ENCODE measurements at regions not wholly inside any gene's neighbourhood (a gene's known extent, or its start where the extent isn't known, plus 50 kb on each side); places are given as distances from the start of the nearest gene placed in this dataset.

- DNase-seq (ENCODE audit: low read depth in 1 of 2, low spot score in 1 of 2), result no peak
- Histone ChIP-seq H3K4me3 (no peak overlapping the region), H3K9me3 (no peaks in the 10 kb centered on the region), H3K4me2 (no peak overlapping the region), H3K4me1 (no peaks in the 10 kb centered on the region), H3K27ac (no peak overlapping the region)
- WGBS (ENCODE audit: missing lambda C conversion rate), result 32% methylated on average over 3 of the region's 3 CpGs
- ATAC-seq, result no peak
- POLR2A ChIA-PET, result no interaction called here
- no peak for FAIRE-seq
- CTCF ChIA-PET, result no interaction called here
- TF ChIP-seq CBX8 (IDR thresholded peaks at IDR 0.05) (no peak), MAX (IDR thresholded peaks at IDR 0.05) (no peak), CTCF (IDR thresholded peaks at IDR 0.05) (no peak), PHF8 (IDR thresholded peaks at IDR 0.05; ENCODE audit: borderline replicate concordance, low read depth) (no peak), USF2 (IDR thresholded peaks at IDR 0.05) (no peak), RARB (CRISPR knock-in tag; IDR thresholded peaks at IDR 0.05) (no peak), HOXA7 (CRISPR knock-in tag; IDR thresholded peaks at IDR 0.05) (no peak), HDAC2 (IDR thresholded peaks at IDR 0.05) (no peak), JUN (IDR thresholded peaks at IDR 0.05) (no peak)
Measured at GRCh38 chr4:129645461-129645860, 549.5 kb downstream of the C4orf33 start.

- no peak overlapping the region for H3K4me2 ChIP-seq
- H3K27ac ChIP-seq, result no peak overlapping the region
- H3K9me3 ChIP-seq, result no peaks in the 10 kb centered on the region
- FAIRE-seq (no peak), DNase-seq (ENCODE audit: low read depth in 1 of 2, low spot score in 1 of 2) (no peak), ATAC-seq (no peak)
- no peak overlapping the region for H3K4me3 ChIP-seq
- ChIA-PET POLR2A (no interaction called here), CTCF (interaction anchor here (0.7 kb wide), 1 partner anchor 316 kb away, joined by 3 read pairs; no protein-coding TSS in a partner anchor)
- H3K4me1 ChIP-seq, result no peaks in the 10 kb centered on the region
- TF ChIP-seq EHF (CRISPR knock-in tag; IDR thresholded peaks at IDR 0.05) (no peak), HOXA7 (CRISPR knock-in tag; IDR thresholded peaks at IDR 0.05) (no peak), NR3C1 (IDR thresholded peaks at IDR 0.05) (no peak)
- WGBS (ENCODE audit: missing lambda C conversion rate), result 43% methylated on average over 5 of the region's 5 CpGs
Measured at GRCh38 chr4:129668092-129668491, 572.1 kb downstream of the C4orf33 start.

- no peaks in the 10 kb centered on the region for H3K9me3 ChIP-seq
- POLR2A ChIA-PET, result no interaction called here
- no peak overlapping the region for H3K4me2 ChIP-seq
- TF ChIP-seq NPAS2 (CRISPR knock-in tag; IDR thresholded peaks at IDR 0.05; ENCODE audit: borderline replicate concordance) (no peak), E2F6 (IDR thresholded peaks at IDR 0.05; ENCODE audit: borderline replicate concordance, low read depth) (no peak), ELK1 (IDR thresholded peaks at IDR 0.05; ENCODE audit: low read depth, low read length) (no peak), REST (IDR thresholded peaks at IDR 0.05) (no peak), PHF8 (IDR thresholded peaks at IDR 0.05; ENCODE audit: borderline replicate concordance, low read depth) (no peak), HDAC2 (IDR thresholded peaks at IDR 0.05) (no peak), GATA3 (IDR thresholded peaks at IDR 0.05; ENCODE audit: borderline replicate concordance) (no peak), MAX (IDR thresholded peaks at IDR 0.05) (no peak), RAD21 (conservative IDR thresholded peaks at IDR 0.05 in 1 of 2, IDR thresholded peaks at IDR 0.05 in 1 of 2) (no peak), MYC (IDR thresholded peaks at IDR 0.05; ENCODE audit: borderline replicate concordance, low read length) (no peak), HOXB5 (CRISPR knock-in tag; IDR thresholded peaks at IDR 0.05) (no peak), SMC3 (IDR thresholded peaks at IDR 0.05) (no peak), JUN (IDR thresholded peaks at IDR 0.05) (no peak), EHF (CRISPR knock-in tag; IDR thresholded peaks at IDR 0.05) (no peak), CEBPB (IDR thresholded peaks at IDR 0.05) (no peak), KDM5A (IDR thresholded peaks at IDR 0.05) (no peak), RFX5 (IDR thresholded peaks at IDR 0.05) (no peak), TFCP2L1 (CRISPR knock-in tag; IDR thresholded peaks at IDR 0.05) (no peak), FOXS1 (CRISPR knock-in tag; IDR thresholded peaks at IDR 0.05) (no peak)
- H3K27ac ChIP-seq, result no peak overlapping the region
- CTCF ChIA-PET, result no interaction called here
- no peak for ATAC-seq
- no peak overlapping the region for H3K4me3 ChIP-seq
- H3K4me1 ChIP-seq, result no peaks in the 10 kb centered on the region
- no peak for FAIRE-seq
- DNase-seq (ENCODE audit: low read depth in 1 of 2, low spot score in 1 of 2), result no peak
Measured at GRCh38 chr4:129672941-129673340, 577.0 kb downstream of the C4orf33 start.

Measured in A549 (cell line).